Erythroblast (primary cell): ENCODE measurements at regions not wholly inside any gene's neighbourhood (a gene's known extent, or its start where the extent isn't known, plus 50 kb on each side); places are given as distances from the start of the nearest gene placed in this dataset.

ENCODE experiments used
- GATA1 ChIP-seq: IDR thresholded peaks from 2 replicates; pipeline ENCODE4 v1.6.1; 2011; ENCODE audit warnings: low read depth, mild to moderate bottlenecking, control low read depth, low read length, moderate library complexity
- POLR2A ChIP-seq: IDR thresholded peaks from 2 replicates; pipeline ENCODE4 v1.6.1; 2011; ENCODE audit warnings: mild to moderate bottlenecking, low read length

GRCh38 chr6:28648035-28648877, 122.6 kb downstream of the GPX5 start:
- no peak for TF ChIP-seq POLR2A
- no peak for TF ChIP-seq GATA1
